ENCODE measurements at regions not wholly inside any gene's neighbourhood (a gene's known extent, or its start where the extent isn't known, plus 50 kb on each side); places are given as distances from the start of the nearest gene placed in this dataset.

- no peaks in the 10 kb centered on the region for H3K27me3 ChIP-seq (replicated peaks in 1 of 4; ENCODE audit: control extremely low read depth in 1 of 4, control insufficient read depth in 3 of 4, insufficient read depth in 4 of 4, low read length in 3 of 4)
- no peak overlapping the region for H3K4me3 Mint-ChIP-seq
- H4K20me1 ChIP-seq (ENCODE audit: control insufficient read depth, insufficient read depth, low read length, poor library complexity, severe bottlenecking) = no peaks in the 10 kb centered on the region
- H3K9me3 ChIP-seq (ENCODE audit: control extremely low read depth in 1 of 3, control insufficient read depth in 2 of 3, insufficient read depth in 1 of 3, low read length in 2 of 3) = peaks cover under 1 to 11% (median 1%) of the 10 kb centered on the region in 3 donors
- TF ChIP-seq CTCF (IDR thresholded peaks at IDR 0.05) (no peak), EZH2 (IDR thresholded peaks at IDR 0.05; ENCODE audit: borderline replicate concordance, insufficient read depth, low read depth, low read length, poor library complexity, severe bottlenecking) (no peak)
- H3K4me1 Mint-ChIP-seq = peaks cover 19% of the 10 kb centered on the region
- H3K4me2 ChIP-seq (replicated peaks; ENCODE audit: low read depth, low read length, poor library complexity, severe bottlenecking) = no peak overlapping the region
- ATAC-seq (ENCODE audit: low read depth) = no peak
- no peak overlapping the region for H3K4me3 ChIP-seq (ENCODE audit: control extremely low read depth in 1 of 5, extremely low read depth in 1 of 5, insufficient read depth in 1 of 5, low read depth in 2 of 5, low read length in 4 of 5)
- H3K4me1 ChIP-seq (ENCODE audit: control insufficient read depth in 2 of 2, insufficient read depth in 2 of 2, low read length in 2 of 2) = peaks cover 6 to 12% of the 10 kb centered on the region in 2 donors
- ChIA-PET CTCF (no interaction called here), POLR2A (no interaction called here)
- H3K27me3 Mint-ChIP-seq = no peaks in the 10 kb centered on the region
- H3K36me3 ChIP-seq (replicated peaks in 1 of 2; ENCODE audit: control extremely low read depth in 1 of 2, control insufficient read depth in 1 of 2, extremely low read depth in 1 of 2, insufficient read depth in 2 of 2, low read length in 1 of 2) = no peaks in the 10 kb centered on the region
- no peak overlapping the region for H3K27ac ChIP-seq (ENCODE audit: low read length in 2 of 2)
- DNase-seq = no peak
- 98% methylated on average over 43 of the region's 43 CpGs for WGBS (ENCODE audit: insufficient coverage)
- intact Hi-C loops (cut with micrococcal nuclease) = no loop called here
- H3K9ac ChIP-seq (ENCODE audit: low read length) = no peak overlapping the region
- no peak overlapping the region for H3K27ac Mint-ChIP-seq
- H3K79me2 ChIP-seq (ENCODE audit: control insufficient read depth, insufficient read depth, low read length) = no peaks in the 10 kb centered on the region
- no peaks in the 10 kb centered on the region for H3K9me3 Mint-ChIP-seq (ENCODE audit: insufficient read depth)
- H2AFZ ChIP-seq (ENCODE audit: insufficient read depth, low read depth, low read length, poor library complexity, severe bottlenecking) = no peak overlapping the region
Measured at GRCh38 chr14:61864329-61864898, 102.2 kb downstream of the SNAPC1 start.

- no peaks in the 10 kb centered on the region for H3K79me2 ChIP-seq (ENCODE audit: control insufficient read depth, insufficient read depth, low read length)
- ATAC-seq (ENCODE audit: low read depth) = peak; percentile 66
- no peak overlapping the region for H3K4me3 ChIP-seq (ENCODE audit: control extremely low read depth in 1 of 5, extremely low read depth in 1 of 5, insufficient read depth in 1 of 5, low read depth in 2 of 5, low read length in 4 of 5)
- no peaks in the 10 kb centered on the region for H4K20me1 ChIP-seq (ENCODE audit: control insufficient read depth, insufficient read depth, low read length, poor library complexity, severe bottlenecking)
- H3K4me3 Mint-ChIP-seq = no peak overlapping the region
- WGBS (ENCODE audit: insufficient coverage) = no CpG with 5 or more reads among the region's 6 CpGs
- H3K27ac ChIP-seq (ENCODE audit: low read length in 2 of 2) = no peak overlapping the region
- peaks cover 10% of the 10 kb centered on the region for H3K4me1 Mint-ChIP-seq
- H3K27ac Mint-ChIP-seq = no peak overlapping the region
- TF ChIP-seq CTCF (IDR thresholded peaks at IDR 0.05) (no peak), EZH2 (IDR thresholded peaks at IDR 0.05; ENCODE audit: borderline replicate concordance, insufficient read depth, low read depth, low read length, poor library complexity, severe bottlenecking) (no peak)
- intact Hi-C loops (cut with micrococcal nuclease) = no loop called here
- ChIA-PET CTCF (interaction anchor here (0.6 to 1.5 kb wide), 3 partner anchors 19 to 30 kb away, joined by 3 read pairs; no protein-coding TSS in a partner anchor), POLR2A (no interaction called here)
- no peaks in the 10 kb centered on the region for H3K27me3 ChIP-seq (replicated peaks in 1 of 4; ENCODE audit: control extremely low read depth in 1 of 4, control insufficient read depth in 3 of 4, insufficient read depth in 4 of 4, low read length in 3 of 4)
- no peaks in the 10 kb centered on the region for H3K27me3 Mint-ChIP-seq
- peaks cover 5 to 6% of the 10 kb centered on the region in 2 donors for H3K4me1 ChIP-seq (ENCODE audit: control insufficient read depth in 2 of 2, insufficient read depth in 2 of 2, low read length in 2 of 2)
- peak overlapping the region; percentile 15 for H3K4me2 ChIP-seq (replicated peaks; ENCODE audit: low read depth, low read length, poor library complexity, severe bottlenecking)
- no peaks in the 10 kb centered on the region for H3K36me3 ChIP-seq (replicated peaks in 1 of 2; ENCODE audit: control extremely low read depth in 1 of 2, control insufficient read depth in 1 of 2, extremely low read depth in 1 of 2, insufficient read depth in 2 of 2, low read length in 1 of 2)
- H3K9me3 ChIP-seq (ENCODE audit: control extremely low read depth in 1 of 3, control insufficient read depth in 2 of 3, insufficient read depth in 1 of 3, low read length in 2 of 3) = peaks cover 8 to 15% (median 11%) of the 10 kb centered on the region in 3 donors
- H3K9ac ChIP-seq (ENCODE audit: low read length) = no peak overlapping the region
- DNase-seq = peak; percentile 46
- H3K9me3 Mint-ChIP-seq (ENCODE audit: insufficient read depth) = peaks cover 3% of the 10 kb centered on the region
- H2AFZ ChIP-seq (ENCODE audit: insufficient read depth, low read depth, low read length, poor library complexity, severe bottlenecking) = no peak overlapping the region
Measured at GRCh38 chr14:61866932-61867920, 105.0 kb downstream of the SNAPC1 start.
